GM12864 (cell line): ENCODE measurements at regions not wholly inside any gene's neighbourhood (a gene's known extent, or its start where the extent isn't known, plus 50 kb on each side); places are given as distances from the start of the nearest gene placed in this dataset.
A peak's percentile ranks its signal among the peaks of the same experiment; 100 is the strongest.

ENCODE experiments used
- DNase-seq: peaks from one replicate; pipeline ENCODE4 v3.0.0-alpha.2; 2011; ENCODE audit warnings: low read depth
- H3K4me3 ChIP-seq: 2 replicates; pipeline ENCODE4 v1.5.1; 2011; ENCODE audit warnings: mild to moderate bottlenecking, low read depth, low read length, control low read depth
- TF ChIP-seq, protein P1 (sequence below): IDR thresholded peaks from 2 replicates; pipeline ENCODE4 v1.5.1; 2011; ENCODE audit warnings: low read depth, mild to moderate bottlenecking, moderate library complexity, low read length, control low read depth, inconsistent platforms; ENCODE audit errors: missing control alignments

GRCh38 chr4:115923152-115923551 lies 809.7 kb upstream of the NDST4 start:
- DNase-seq, result no peak
- TF ChIP-seq, protein P1, sequence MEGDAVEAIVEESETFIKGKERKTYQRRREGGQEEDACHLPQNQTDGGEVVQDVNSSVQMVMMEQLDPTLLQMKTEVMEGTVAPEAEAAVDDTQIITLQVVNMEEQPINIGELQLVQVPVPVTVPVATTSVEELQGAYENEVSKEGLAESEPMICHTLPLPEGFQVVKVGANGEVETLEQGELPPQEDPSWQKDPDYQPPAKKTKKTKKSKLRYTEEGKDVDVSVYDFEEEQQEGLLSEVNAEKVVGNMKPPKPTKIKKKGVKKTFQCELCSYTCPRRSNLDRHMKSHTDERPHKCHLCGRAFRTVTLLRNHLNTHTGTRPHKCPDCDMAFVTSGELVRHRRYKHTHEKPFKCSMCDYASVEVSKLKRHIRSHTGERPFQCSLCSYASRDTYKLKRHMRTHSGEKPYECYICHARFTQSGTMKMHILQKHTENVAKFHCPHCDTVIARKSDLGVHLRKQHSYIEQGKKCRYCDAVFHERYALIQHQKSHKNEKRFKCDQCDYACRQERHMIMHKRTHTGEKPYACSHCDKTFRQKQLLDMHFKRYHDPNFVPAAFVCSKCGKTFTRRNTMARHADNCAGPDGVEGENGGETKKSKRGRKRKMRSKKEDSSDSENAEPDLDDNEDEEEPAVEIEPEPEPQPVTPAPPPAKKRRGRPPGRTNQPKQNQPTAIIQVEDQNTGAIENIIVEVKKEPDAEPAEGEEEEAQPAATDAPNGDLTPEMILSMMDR, result no peak
- no peak overlapping the region for H3K4me3 ChIP-seq

DNA sequence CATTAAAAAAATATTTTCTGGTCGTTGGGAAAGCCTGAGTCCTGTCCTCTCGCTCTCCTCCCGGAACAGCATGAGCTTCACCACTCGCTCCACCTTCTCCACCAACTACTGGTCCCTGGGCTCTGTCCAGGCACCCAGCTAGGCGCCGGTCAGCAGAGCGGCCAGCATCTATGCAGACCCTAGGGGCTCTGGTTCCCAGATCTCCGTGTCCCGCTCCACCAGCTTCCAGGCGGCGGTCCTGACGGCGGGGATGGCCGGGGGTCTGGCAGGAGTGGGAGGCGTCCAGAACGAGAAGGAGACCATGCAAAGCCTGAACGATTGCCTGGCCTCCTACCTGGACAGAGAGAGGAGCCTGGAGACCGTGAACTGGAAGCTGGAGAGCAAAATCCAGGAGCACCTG lies 807.2 kb upstream of the NDST4 start:
- no peak overlapping the region for H3K4me3 ChIP-seq
- TF ChIP-seq, protein P1, result no peak
- no peak for DNase-seq

GRCh38 chr4:115918149-115918548 lies 804.7 kb upstream of the NDST4 start:
- DNase-seq, result no peak
- TF ChIP-seq, protein P1, result no peak
- H3K4me3 ChIP-seq, result no peak overlapping the region

DNA sequence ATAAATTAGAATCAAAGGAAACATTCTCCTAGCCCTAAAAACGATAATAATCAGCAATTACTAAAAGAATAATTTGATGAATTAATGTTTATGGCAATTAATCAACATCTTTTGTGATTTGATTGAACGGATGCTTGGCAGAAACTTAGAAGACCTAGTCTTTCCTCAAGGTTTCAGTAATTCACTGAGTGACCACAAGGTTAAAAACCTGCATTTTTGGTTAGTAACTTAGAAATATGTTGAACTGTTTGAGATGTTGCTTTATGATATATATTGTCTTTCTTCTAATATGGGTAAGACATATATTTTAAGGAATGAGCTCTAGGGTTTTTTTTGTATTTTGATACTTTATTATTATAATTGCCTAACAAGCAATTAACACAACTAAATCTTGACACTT lies 793.0 kb upstream of the NDST4 start:
- DNase-seq, result no peak
- no peak overlapping the region for H3K4me3 ChIP-seq
- TF ChIP-seq, protein P1, result no peak

DNA sequence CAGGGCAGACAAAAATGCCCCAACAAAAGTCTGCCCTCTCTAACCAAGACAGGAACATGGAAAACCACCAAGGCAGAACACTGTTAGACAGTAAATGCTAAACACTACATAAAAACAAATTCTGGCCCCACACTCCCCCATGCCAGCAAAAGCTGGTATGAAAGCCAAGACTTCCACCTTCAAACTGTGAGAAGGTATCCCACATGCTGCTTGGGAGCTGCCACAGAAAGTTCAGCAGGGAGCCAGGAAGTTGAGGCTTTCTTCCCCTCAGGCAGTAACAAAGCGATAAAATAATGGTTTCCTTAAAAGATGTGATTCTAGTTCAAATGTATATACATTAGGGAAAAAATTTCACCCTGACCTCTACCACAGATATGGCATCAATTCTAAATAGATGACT lies 770.4 kb upstream of the NDST4 start:
- H3K4me3 ChIP-seq, result no peak overlapping the region
- TF ChIP-seq, protein P1, result no peak
- no peak for DNase-seq

DNA sequence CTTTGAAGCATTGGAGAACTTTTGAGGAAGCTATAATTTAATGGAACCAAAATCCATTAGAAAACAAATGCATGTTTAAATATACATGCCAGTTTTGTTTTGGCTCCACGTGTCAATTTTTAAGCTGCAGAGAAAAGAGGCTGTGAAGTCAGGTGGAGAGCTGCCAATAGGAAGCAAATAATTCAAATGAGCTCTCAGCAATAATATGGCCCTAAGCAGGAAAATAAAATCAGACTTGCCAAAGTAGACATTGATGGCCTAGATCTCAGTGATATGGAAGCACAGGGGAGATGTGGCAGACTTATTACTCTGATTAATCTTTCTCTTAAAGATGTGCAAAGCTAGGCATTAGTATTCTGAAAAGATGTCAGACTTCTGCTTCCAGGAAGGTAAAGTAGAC lies 769.8 kb upstream of the NDST4 start:
- no peak overlapping the region for H3K4me3 ChIP-seq
- TF ChIP-seq, protein P1, result no peak
- no peak for DNase-seq

DNA sequence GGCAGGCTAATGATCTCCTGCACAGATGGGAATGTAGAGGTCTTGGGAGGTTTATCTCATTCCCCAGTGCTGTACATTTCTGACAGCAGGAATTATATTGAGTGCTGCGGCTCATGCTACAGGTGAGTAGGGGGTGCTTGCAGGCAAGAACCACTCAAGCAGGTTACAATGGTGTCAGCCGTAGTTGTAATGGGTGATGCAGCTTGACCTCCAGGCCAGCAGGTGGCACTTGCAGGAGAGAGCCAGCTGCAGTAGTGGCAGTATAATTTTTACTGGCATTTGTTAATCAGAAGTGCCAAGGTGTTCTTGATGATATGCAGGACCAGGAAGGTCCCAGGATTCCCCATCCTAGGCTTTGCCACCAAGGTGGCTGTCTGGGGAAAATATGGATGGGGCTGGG lies 759.6 kb upstream of the NDST4 start:
- TF ChIP-seq, protein P1, result peak; percentile 43
- no peak for DNase-seq
- no peak overlapping the region for H3K4me3 ChIP-seq
